SK-N-SH treated with all-trans-retinoic acid at 6 μM for 48 hours (cell line): ENCODE measurements at regions not wholly inside any gene's neighbourhood (a gene's known extent, or its start where the extent isn't known, plus 50 kb on each side); places are given as distances from the start of the nearest gene placed in this dataset.

Experiments
- ATAC-seq: fragments of 200-7000 bp; cut with Tn5 transposase; 3 replicates; pipeline ENCODE4 v1.9.1; 2020; ENCODE audit warnings: mild to moderate bottlenecking, moderate library complexity
- ARNTL ChIP-seq: fragments of 450-650 bp; formaldehyde crosslinking; IDR thresholded peaks from 2 replicates; pipeline ENCODE4 v1.5.0; 2020; ENCODE audit warnings: low read depth, mild to moderate bottlenecking, moderate library complexity, borderline replicate concordance
- BACH2 ChIP-seq: fragments of 250-450 bp; sonication (Bioruptor Pico); IDR thresholded peaks from 2 replicates; pipeline ENCODE4 v1.9.0; 2021; ENCODE audit warnings: mild to moderate bottlenecking, borderline replicate concordance
- CSDC2 ChIP-seq: fragments of 250-450 bp; sonication (Bioruptor Pico); IDR thresholded peaks from 2 replicates; pipeline ENCODE4 v1.5.0; 2020; ENCODE audit warnings: mild to moderate bottlenecking, moderate library complexity
- ESRRG ChIP-seq: fragments of 250-450 bp; sonication (Bioruptor Pico); IDR thresholded peaks from 2 replicates; pipeline ENCODE4 v1.6.1; 2021; ENCODE audit warnings: mild to moderate bottlenecking
- GLIS3 ChIP-seq: fragments of 250-450 bp; sonication (Bioruptor Pico); IDR thresholded peaks from 2 replicates; pipeline ENCODE4 v1.5.0; 2020; ENCODE audit warnings: mild to moderate bottlenecking, moderate library complexity
- ISL1 ChIP-seq: fragments of 250-450 bp; sonication (Bioruptor Pico); IDR thresholded peaks from 2 replicates; pipeline ENCODE4 v2.1.2; 2022; ENCODE audit warnings: mild to moderate bottlenecking, moderate library complexity
- OSR1 ChIP-seq: fragments of 250-450 bp; sonication (Bioruptor Pico); IDR thresholded peaks from 2 replicates; pipeline ENCODE4 v1.8.0; 2022; ENCODE audit warnings: moderate library complexity, mild to moderate bottlenecking, inconsistent platforms
- SNAI2 ChIP-seq: fragments of 250-450 bp; sonication (Bioruptor Pico); IDR thresholded peaks from 2 replicates; pipeline ENCODE4 v1.5.0; 2020; ENCODE audit warnings: mild to moderate bottlenecking, moderate library complexity
- TOX ChIP-seq: fragments of 250-450 bp; sonication (Bioruptor Pico); IDR thresholded peaks from 2 replicates; pipeline ENCODE4 v1.8.0; 2021; ENCODE audit warnings: mild to moderate bottlenecking, moderate library complexity, borderline replicate concordance
- ZC3H10 ChIP-seq: fragments of 250-450 bp; sonication (Bioruptor Pico); IDR thresholded peaks from 2 replicates; pipeline ENCODE4 v1.5.1; 2021; ENCODE audit warnings: mild to moderate bottlenecking, moderate library complexity
- ZFP30 ChIP-seq: fragments of 450-650 bp; formaldehyde crosslinking; IDR thresholded peaks from 2 replicates; pipeline ENCODE4 v1.5.0; 2022; ENCODE audit warnings: mild to moderate bottlenecking, moderate library complexity
- ZNF565 ChIP-seq: fragments of 450-650 bp; formaldehyde crosslinking; conservative IDR thresholded peaks from 2 replicates; pipeline ENCODE4 v1.5.0; 2020; ENCODE audit warnings: low read depth, mild to moderate bottlenecking, moderate library complexity
- ZNF70 ChIP-seq: fragments of 450-650 bp; formaldehyde crosslinking; IDR thresholded peaks from 2 replicates; pipeline ENCODE4 v1.5.0; 2020; ENCODE audit warnings: mild to moderate bottlenecking, moderate library complexity
- ZNF8 ChIP-seq: fragments of 450-650 bp; formaldehyde crosslinking; IDR thresholded peaks from 2 replicates; pipeline ENCODE4 v1.5.0; 2020; ENCODE audit warnings: mild to moderate bottlenecking, moderate library complexity
- TF ChIP-seq, protein P1 (sequence below): fragments of 250-450 bp; sonication (Bioruptor Pico); IDR thresholded peaks from 2 replicates; pipeline ENCODE4 v1.8.0; 2021; ENCODE audit warnings: low read depth, mild to moderate bottlenecking, moderate library complexity, borderline replicate concordance
- TF ChIP-seq, protein P2 (sequence below): fragments of 250-450 bp; sonication (Bioruptor Pico); IDR thresholded peaks from 2 replicates; pipeline ENCODE4 v1.5.1; 2020; ENCODE audit warnings: low read depth, mild to moderate bottlenecking, moderate library complexity
- TF ChIP-seq, protein P3 (sequence below): fragments of 250-450 bp; sonication (Bioruptor Pico); IDR thresholded peaks from 2 replicates; pipeline ENCODE4 v1.5.1; 2021; ENCODE audit warnings: mild to moderate bottlenecking, moderate library complexity
- TF ChIP-seq, protein P4 (sequence below): fragments of 250-450 bp; sonication (Bioruptor Pico); IDR thresholded peaks from 2 replicates; pipeline ENCODE4 v1.8.0; 2020; ENCODE audit warnings: mild to moderate bottlenecking, moderate library complexity, borderline replicate concordance
- TF ChIP-seq, protein P5 (sequence below): fragments of 250-450 bp; sonication (Bioruptor Pico); IDR thresholded peaks from 2 replicates; pipeline ENCODE4 v1.5.0; 2020; ENCODE audit warnings: mild to moderate bottlenecking, moderate library complexity

DNA sequence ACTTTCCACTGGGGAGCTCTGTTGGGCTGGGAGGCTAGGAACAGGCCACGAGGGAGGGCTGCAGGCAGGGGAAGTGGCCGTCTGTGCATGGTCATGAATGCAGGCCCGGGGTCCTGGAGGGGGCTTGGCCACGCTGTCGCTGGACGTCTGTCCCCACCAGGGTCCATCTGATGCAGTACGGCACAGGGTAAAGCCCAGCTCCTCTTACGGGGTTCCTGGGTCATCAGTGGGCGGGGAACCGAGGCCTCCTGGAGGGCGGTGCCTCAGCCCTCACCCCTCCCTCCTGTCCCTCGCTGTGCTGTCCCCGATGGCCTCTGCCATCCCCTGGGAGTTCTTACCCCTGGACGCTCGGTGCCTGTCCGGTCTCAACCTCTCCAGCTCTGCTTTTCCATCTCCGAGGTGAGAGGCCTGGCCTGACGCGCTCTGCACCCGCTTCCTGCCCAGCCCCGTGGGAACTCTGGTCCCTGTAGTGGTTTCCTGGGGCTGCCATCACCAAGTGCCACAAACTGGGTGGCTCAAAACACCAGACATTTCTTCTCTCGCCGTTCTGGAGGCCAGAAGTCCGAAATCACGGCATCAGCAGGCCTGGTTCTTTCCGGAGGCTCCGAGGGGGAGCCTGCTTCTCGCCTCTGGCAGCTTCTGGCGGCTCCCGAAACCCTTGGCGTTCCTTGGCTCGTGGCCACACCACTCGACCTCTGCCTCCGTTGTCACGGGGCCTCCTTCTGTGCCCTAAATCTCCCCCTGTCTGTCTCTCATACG, 182.8 kb downstream of the SEC14L1 start:
- peak; percentile 32; the same call in 2 of the 3 replicates for ATAC-seq
- TF ChIP-seq ZNF70 (CRISPR knock-in tag) = no peak
- TF ChIP-seq GLIS3 = peak; percentile 16; the same call in 1 of the 2 replicates
- TF ChIP-seq, protein P1, sequence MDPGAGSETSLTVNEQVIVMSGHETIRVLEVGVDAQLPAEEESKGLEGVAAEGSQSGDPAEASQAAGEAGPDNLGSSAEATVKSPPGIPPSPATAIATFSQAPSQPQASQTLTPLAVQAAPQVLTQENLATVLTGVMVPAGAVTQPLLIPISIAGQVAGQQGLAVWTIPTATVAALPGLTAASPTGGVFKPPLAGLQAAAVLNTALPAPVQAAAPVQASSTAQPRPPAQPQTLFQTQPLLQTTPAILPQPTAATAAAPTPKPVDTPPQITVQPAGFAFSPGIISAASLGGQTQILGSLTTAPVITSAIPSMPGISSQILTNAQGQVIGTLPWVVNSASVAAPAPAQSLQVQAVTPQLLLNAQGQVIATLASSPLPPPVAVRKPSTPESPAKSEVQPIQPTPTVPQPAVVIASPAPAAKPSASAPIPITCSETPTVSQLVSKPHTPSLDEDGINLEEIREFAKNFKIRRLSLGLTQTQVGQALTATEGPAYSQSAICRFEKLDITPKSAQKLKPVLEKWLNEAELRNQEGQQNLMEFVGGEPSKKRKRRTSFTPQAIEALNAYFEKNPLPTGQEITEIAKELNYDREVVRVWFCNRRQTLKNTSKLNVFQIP (CRISPR knock-in tag) = 0 out of 2 replicates have a peak, but pooled peaks have one; percentile 7

DNA sequence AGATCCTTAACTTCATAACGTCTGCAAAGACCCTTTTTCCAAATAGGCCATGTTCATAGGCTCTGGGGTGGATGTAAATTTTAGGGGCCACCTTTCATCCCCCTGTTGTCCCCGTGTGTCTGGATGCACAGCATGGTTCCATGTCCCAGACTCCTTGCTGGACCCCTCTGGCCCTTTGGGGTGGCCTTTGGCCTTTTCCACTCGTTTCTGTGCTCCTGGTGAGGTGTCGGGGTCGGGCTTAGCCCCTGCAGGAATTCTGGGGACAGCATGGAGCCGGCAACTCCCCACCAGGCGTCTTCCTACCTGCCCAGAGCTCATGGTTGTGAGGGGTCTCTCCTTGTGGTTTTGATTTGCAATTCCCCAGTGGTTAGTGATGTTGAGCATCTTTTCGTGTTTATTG, 183.5 kb downstream of the SEC14L1 start:
- TF ChIP-seq ARNTL (no peak), OSR1 (CRISPR knock-in tag) (no peak), CSDC2 (no peak), ESRRG (CRISPR knock-in tag) (no peak), SNAI2 (CRISPR knock-in tag) (no peak)
- TF ChIP-seq, protein P1 (CRISPR knock-in tag) = no peak
- no peak for ATAC-seq

DNA sequence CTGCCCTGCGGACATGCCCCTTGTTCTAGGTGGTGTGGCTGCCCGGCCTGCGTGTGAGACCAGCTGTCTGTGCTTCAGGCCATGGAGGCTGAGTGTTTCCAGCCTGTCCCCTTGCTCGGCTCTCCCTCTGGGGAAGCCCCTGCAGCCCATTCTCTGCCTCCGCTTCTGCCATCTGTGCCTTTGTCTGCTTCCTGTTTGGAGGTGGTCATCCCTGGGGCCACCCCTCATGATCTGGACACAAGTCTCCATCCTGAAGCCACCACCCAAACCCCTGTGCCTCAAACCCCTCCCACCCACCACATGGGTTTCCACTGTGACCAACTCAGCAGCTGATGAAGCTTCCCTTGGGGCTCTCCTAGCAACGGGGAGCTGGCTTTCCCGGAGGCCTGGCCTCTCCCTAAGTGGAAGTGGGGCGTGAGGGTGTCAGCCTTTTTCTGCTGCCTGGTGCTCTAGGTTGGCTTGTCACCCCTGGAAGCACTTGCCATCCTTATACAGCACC, 184.9 kb downstream of the SEC14L1 start:
- no peak for ATAC-seq
- TF ChIP-seq, protein P2, sequence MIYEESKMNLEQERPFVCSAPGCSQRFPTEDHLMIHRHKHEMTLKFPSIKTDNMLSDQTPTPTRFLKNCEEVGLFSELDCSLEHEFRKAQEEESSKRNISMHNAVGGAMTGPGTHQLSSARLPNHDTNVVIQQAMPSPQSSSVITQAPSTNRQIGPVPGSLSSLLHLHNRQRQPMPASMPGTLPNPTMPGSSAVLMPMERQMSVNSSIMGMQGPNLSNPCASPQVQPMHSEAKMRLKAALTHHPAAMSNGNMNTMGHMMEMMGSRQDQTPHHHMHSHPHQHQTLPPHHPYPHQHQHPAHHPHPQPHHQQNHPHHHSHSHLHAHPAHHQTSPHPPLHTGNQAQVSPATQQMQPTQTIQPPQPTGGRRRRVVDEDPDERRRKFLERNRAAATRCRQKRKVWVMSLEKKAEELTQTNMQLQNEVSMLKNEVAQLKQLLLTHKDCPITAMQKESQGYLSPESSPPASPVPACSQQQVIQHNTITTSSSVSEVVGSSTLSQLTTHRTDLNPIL (CRISPR knock-in tag) = no peak
- TF ChIP-seq ZC3H10 (CRISPR knock-in tag) = no peak
- TF ChIP-seq CSDC2 = no peak
- TF ChIP-seq GLIS3 = no peak
- TF ChIP-seq, protein P3, sequence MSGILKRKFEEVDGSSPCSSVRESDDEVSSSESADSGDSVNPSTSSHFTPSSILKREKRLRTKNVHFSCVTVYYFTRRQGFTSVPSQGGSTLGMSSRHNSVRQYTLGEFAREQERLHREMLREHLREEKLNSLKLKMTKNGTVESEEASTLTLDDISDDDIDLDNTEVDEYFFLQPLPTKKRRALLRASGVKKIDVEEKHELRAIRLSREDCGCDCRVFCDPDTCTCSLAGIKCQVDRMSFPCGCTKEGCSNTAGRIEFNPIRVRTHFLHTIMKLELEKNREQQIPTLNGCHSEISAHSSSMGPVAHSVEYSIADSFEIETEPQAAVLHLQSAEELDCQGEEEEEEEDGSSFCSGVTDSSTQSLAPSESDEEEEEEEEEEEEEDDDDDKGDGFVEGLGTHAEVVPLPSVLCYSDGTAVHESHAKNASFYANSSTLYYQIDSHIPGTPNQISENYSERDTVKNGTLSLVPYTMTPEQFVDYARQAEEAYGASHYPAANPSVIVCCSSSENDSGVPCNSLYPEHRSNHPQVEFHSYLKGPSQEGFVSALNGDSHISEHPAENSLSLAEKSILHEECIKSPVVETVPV (CRISPR knock-in tag) = no peak
- no peak for TF ChIP-seq BACH2
- TF ChIP-seq ZNF565 = no peak
- TF ChIP-seq, protein P4, sequence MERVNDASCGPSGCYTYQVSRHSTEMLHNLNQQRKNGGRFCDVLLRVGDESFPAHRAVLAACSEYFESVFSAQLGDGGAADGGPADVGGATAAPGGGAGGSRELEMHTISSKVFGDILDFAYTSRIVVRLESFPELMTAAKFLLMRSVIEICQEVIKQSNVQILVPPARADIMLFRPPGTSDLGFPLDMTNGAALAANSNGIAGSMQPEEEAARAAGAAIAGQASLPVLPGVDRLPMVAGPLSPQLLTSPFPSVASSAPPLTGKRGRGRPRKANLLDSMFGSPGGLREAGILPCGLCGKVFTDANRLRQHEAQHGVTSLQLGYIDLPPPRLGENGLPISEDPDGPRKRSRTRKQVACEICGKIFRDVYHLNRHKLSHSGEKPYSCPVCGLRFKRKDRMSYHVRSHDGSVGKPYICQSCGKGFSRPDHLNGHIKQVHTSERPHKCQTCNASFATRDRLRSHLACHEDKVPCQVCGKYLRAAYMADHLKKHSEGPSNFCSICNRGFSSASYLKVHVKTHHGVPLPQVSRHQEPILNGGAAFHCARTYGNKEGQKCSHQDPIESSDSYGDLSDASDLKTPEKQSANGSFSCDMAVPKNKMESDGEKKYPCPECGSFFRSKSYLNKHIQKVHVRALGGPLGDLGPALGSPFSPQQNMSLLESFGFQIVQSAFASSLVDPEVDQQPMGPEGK (CRISPR knock-in tag) = no peak
- TF ChIP-seq, all 23 proteins: peak for 0

DNA sequence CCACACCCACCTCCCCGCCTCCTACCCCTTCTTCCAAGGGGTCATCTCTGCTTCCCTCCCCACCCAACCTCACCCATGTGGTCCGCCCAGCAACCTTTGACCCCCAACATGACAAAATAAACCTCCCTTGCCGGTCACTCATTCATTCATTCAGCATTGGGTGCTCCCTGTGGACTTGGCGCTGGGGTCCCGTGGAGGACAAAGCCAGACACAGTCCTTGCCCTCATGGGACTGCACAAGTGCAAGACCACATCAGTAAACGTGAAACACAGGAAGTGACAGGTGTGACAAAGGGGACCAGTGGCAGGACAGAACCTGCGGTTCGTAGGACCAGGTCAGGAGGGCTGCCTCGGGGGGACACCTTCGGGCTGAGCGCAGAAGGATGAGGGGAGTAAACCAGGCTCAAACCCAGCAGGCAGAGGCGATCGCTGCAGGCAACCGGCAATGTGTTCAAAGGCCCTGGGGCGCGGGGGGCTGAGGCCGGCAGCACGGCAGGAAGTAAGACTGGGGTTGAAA, 185.4 kb downstream of the SEC14L1 start:
- ATAC-seq = no peak
- no peak for TF ChIP-seq ZNF8 (CRISPR knock-in tag)
- TF ChIP-seq, protein P4 (CRISPR knock-in tag) = no peak
- TF ChIP-seq ISL1 = no peak
- TF ChIP-seq OSR1 (CRISPR knock-in tag) = no peak
- no peak for TF ChIP-seq ZC3H10 (CRISPR knock-in tag)
- TF ChIP-seq, protein P5, sequence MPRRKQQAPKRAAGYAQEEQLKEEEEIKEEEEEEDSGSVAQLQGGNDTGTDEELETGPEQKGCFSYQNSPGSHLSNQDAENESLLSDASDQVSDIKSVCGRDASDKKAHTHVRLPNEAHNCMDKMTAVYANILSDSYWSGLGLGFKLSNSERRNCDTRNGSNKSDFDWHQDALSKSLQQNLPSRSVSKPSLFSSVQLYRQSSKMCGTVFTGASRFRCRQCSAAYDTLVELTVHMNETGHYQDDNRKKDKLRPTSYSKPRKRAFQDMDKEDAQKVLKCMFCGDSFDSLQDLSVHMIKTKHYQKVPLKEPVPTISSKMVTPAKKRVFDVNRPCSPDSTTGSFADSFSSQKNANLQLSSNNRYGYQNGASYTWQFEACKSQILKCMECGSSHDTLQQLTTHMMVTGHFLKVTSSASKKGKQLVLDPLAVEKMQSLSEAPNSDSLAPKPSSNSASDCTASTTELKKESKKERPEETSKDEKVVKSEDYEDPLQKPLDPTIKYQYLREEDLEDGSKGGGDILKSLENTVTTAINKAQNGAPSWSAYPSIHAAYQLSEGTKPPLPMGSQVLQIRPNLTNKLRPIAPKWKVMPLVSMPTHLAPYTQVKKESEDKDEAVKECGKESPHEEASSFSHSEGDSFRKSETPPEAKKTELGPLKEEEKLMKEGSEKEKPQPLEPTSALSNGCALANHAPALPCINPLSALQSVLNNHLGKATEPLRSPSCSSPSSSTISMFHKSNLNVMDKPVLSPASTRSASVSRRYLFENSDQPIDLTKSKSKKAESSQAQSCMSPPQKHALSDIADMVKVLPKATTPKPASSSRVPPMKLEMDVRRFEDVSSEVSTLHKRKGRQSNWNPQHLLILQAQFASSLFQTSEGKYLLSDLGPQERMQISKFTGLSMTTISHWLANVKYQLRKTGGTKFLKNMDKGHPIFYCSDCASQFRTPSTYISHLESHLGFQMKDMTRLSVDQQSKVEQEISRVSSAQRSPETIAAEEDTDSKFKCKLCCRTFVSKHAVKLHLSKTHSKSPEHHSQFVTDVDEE (CRISPR knock-in tag) = no peak
- TF ChIP-seq CSDC2 = no peak
- TF ChIP-seq TOX (CRISPR knock-in tag) = no peak
- TF ChIP-seq, protein P3 (CRISPR knock-in tag) = no peak
- TF ChIP-seq SNAI2 (CRISPR knock-in tag) = no peak
- TF ChIP-seq ESRRG (CRISPR knock-in tag) = no peak
- TF ChIP-seq GLIS3 = no peak
- no peak for TF ChIP-seq ZNF70 (CRISPR knock-in tag)
- TF ChIP-seq ZFP30 (CRISPR knock-in tag) = no peak
- TF ChIP-seq BACH2 = no peak
